GM10248 (cell line): ENCODE measurements at regions not wholly inside any gene's neighbourhood (a gene's known extent, or its start where the extent isn't known, plus 50 kb on each side); places are given as distances from the start of the nearest gene placed in this dataset.
A peak's percentile ranks its signal among the peaks of the same experiment; 100 is the strongest.

Experiments
- CTCF ChIA-PET: fragments of 300-600 bp; sonication (Branson Sonifier 250); formaldehyde crosslinking; extraction: SDS; loops from one replicate; lab custom pipeline; 2021; ENCODE audit warnings: antibody characterized with exemption; lab: Yijun Ruan, JAX
- POLR2A ChIA-PET: fragments of 350-650 bp; sonication (Branson Sonifier 250); formaldehyde crosslinking; extraction: SDS; loops from one replicate; lab custom pipeline; 2020; ENCODE audit warnings: antibody characterized with exemption; lab: Yijun Ruan, JAX
- DNase-seq: peaks from one replicate; pipeline ENCODE4 v3.0.0; 2012; ENCODE audit errors: extremely low spot score
- TF ChIP-seq, protein P1 (sequence below): IDR thresholded peaks from 2 replicates; pipeline ENCODE4 v1.5.1; 2012; ENCODE audit warnings: mild to moderate bottlenecking, low read depth; ENCODE audit errors: extremely low read depth, missing control alignments, control extremely low read depth

DNA sequence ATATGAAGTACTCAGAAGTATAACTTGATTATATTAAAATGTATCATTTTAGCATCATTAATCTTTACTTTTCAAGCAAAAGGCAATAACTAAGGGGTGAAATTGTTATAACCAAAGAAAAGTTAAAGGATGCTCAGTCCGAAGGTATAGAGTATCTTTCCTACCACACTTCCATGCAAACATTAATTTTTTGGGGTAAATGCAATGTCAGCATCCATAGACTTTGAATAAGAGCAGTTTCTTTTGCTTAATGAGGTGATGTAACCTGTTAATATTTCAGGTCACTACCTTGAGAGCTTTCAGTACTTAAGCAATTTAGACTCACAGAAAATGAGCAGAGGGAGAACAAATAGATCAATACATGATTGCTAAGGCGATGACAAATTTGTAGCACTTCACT is 1093.5 kb downstream of the PLA2G4A start:
- ChIA-PET CTCF (no interaction called here), POLR2A (no interaction called here)
- no peak for DNase-seq
- TF ChIP-seq, protein P1, sequence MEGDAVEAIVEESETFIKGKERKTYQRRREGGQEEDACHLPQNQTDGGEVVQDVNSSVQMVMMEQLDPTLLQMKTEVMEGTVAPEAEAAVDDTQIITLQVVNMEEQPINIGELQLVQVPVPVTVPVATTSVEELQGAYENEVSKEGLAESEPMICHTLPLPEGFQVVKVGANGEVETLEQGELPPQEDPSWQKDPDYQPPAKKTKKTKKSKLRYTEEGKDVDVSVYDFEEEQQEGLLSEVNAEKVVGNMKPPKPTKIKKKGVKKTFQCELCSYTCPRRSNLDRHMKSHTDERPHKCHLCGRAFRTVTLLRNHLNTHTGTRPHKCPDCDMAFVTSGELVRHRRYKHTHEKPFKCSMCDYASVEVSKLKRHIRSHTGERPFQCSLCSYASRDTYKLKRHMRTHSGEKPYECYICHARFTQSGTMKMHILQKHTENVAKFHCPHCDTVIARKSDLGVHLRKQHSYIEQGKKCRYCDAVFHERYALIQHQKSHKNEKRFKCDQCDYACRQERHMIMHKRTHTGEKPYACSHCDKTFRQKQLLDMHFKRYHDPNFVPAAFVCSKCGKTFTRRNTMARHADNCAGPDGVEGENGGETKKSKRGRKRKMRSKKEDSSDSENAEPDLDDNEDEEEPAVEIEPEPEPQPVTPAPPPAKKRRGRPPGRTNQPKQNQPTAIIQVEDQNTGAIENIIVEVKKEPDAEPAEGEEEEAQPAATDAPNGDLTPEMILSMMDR: no peak

DNA sequence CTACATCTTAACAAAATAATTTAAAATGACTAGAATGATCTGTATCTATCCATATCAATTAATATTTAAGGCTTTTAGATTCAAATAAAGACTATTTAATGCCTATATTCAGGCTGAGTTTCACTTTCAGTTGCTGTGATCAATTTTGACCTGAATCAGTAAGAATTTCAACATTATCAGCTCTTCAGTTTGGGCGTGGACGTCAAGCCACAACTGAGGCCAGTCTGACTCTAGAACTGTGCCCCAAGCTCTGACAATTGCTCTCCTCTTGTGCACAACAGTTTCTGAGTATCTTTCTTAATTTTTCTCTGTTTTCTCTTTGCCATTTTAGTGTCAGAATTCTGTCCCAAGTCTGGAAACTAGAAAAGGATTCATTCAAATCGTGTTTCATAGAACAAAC is 1095.5 kb downstream of the PLA2G4A start:
- TF ChIP-seq, protein P1: no peak
- ChIA-PET CTCF (interaction anchor here (0.9 kb wide), 1 partner anchor 204 kb away, joined by 3 read pairs; no protein-coding TSS in a partner anchor), POLR2A (no interaction called here)
- no peak for DNase-seq

- peak; percentile 34 for DNase-seq
- POLR2A ChIA-PET: no interaction called here
- TF ChIP-seq, protein P1: peak; percentile 65
- CTCF ChIA-PET: interaction anchor here (0.6 to 3.2 kb wide), 21 partner anchors 10 to 401 kb away, joined by 3 to 15 read pairs (median 3); no protein-coding TSS in a partner anchor
Observed at GRCh38 chr1:187928288-187928687, 1099.5 kb downstream of the PLA2G4A start.

GRCh38 chr1:187928696-187929095 is 1099.9 kb downstream of the PLA2G4A start:
- ChIA-PET CTCF (interaction anchor here (0.9 to 3.2 kb wide), 18 partner anchors 10 to 400 kb away, joined by 3 to 15 read pairs (median 4); no protein-coding TSS in a partner anchor), POLR2A (no interaction called here)
- TF ChIP-seq, protein P1: no peak
- no peak for DNase-seq

- TF ChIP-seq, protein P1: no peak
- DNase-seq: no peak
- POLR2A ChIA-PET: no interaction called here
- CTCF ChIA-PET: interaction anchor here (2.2 kb wide), 1 partner anchor 9 kb away, joined by 6 read pairs; no protein-coding TSS in a partner anchor
Observed at GRCh38 chr1:187931776-187932175, 1103.0 kb downstream of the PLA2G4A start.

GRCh38 chr1:187933562-187934419 is 1105.0 kb downstream of the PLA2G4A start:
- POLR2A ChIA-PET: no interaction called here
- no peak for DNase-seq
- CTCF ChIA-PET: interaction anchor here (1.7 kb wide), 1 partner anchor 11 kb away, joined by 5 read pairs; no protein-coding TSS in a partner anchor
- TF ChIP-seq, protein P1: no peak
